ENCODE measurements at regions not wholly inside any gene's neighbourhood (a gene's known extent, or its start where the extent isn't known, plus 50 kb on each side); places are given as distances from the start of the nearest gene placed in this dataset.

DNA sequence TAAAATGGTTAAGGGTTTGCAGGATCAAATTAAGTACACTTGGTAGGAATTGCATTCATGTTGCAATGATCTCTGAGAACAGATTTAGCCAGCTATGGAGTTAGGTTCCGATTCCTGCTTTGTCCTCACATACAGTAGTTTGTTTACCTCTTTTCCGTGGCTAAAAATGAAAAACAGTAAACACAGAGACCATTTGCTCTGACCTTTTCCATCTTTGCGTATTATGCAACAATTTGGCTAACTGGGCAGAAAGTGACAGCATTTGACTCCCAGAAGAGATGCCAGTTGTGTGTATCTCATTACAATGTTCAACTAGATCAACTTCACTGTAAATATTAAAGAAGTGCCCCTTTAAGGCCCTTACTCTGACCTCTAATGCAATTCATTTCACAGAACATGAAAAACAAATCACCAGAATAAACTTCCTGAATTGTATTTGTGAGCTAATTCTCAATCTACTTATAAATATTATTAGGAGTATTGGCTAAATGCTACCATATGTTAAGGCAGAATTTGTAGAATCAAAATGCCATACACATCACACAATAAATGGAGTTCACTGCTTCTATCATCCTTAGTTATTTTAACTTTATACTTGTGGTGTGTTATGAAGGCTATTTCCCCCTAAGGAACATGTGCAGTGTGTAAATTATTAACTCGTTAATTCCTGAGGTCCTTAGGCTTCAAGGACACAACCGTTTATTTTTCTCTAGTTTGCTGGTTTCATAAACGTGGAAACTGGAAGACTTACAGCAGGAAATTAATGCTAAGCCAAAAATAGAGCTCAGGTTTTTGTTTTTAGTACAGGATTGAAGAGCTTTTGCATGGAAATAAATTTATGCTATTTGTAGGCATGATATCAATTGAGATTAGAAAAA is 380.7 kb upstream of the CITED2 start:
- Histone ChIP-seq H3K4me3 (no peak overlapping the region), H3K36me3 (no peaks in the 10 kb centered on the region)

DNA sequence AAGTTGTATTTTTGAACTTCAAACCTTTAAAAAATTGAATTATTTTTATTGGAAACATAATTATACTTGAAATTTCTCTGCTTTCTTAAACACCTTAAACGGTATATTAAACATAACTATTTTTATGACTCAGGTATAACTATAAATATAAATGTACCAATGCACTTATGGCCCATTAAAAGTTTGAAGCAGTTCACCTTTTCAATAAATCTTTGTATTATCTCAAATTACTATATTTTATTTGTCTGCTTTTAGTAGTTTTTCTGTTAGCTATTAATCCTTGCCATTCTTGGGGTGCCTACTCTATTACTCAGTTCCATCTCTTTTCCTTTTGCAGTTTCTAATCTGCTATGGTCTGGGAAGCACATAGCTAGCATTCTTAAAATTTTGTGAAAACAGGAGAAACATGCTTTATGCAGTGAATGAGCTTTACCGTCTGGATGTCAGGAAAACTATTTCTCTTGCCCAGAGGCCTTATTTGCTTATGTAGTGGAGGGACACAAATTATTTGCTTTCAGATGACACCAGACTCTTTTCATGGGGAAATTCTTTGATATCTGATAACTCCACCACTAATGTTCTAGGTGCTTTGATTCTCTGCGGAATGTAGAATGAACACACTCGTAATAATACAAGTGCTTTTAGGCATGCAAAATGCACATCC is 378.9 kb upstream of the CITED2 start:
- Histone ChIP-seq H3K27me3 (no peaks in the 10 kb centered on the region), H3K27ac (no peak overlapping the region), H3K9me3 (no peaks in the 10 kb centered on the region), H3K4me3 (no peak overlapping the region), H3K36me3 (no peaks in the 10 kb centered on the region), H3K4me1 (peaks cover 0 to 14% (median under 1%) of the 10 kb centered on the region in 4 donors)
- DNase-seq = no peak
- TF ChIP-seq, protein P1, sequence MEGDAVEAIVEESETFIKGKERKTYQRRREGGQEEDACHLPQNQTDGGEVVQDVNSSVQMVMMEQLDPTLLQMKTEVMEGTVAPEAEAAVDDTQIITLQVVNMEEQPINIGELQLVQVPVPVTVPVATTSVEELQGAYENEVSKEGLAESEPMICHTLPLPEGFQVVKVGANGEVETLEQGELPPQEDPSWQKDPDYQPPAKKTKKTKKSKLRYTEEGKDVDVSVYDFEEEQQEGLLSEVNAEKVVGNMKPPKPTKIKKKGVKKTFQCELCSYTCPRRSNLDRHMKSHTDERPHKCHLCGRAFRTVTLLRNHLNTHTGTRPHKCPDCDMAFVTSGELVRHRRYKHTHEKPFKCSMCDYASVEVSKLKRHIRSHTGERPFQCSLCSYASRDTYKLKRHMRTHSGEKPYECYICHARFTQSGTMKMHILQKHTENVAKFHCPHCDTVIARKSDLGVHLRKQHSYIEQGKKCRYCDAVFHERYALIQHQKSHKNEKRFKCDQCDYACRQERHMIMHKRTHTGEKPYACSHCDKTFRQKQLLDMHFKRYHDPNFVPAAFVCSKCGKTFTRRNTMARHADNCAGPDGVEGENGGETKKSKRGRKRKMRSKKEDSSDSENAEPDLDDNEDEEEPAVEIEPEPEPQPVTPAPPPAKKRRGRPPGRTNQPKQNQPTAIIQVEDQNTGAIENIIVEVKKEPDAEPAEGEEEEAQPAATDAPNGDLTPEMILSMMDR (IDR thresholded peaks at IDR 0.05) = no peak
- TF ChIP-seq POLR2A (IDR thresholded peaks at IDR 0.05) = no peak

More for the DNA sequence above, 380.7 kb upstream of the CITED2 start:
- Histone ChIP-seq H3K4me1 (peaks cover 0 to 11% (median 0%) of the 10 kb centered on the region in 4 donors), H3K27me3 (no peaks in the 10 kb centered on the region), H3K9me3 (no peaks in the 10 kb centered on the region), H3K27ac (no peak overlapping the region)
- no peak for DNase-seq
- no peak for TF ChIP-seq POLR2A (IDR thresholded peaks at IDR 0.05)

DNA sequence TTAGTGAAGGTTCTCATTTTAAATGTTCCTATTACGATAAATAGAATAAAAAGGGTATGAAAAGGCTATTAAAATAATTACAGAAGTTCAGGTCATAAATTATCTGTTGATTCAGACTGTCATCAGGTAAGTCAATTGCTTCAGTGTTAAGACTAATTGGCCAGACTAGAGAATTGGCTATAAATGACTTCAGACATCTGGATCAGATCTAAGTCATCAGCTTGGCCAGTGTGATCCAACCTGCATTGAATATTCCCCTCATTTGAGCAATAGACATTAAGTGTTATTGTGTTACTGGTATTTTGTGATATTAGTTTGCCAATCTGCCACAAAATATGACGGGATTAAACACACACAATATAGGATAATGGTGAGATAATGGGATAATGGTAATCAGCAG is 377.6 kb upstream of the CITED2 start:
- Histone ChIP-seq H3K27me3 (no peaks in the 10 kb centered on the region), H3K4me3 (no peak overlapping the region), H3K36me3 (no peaks in the 10 kb centered on the region), H3K27ac (no peak overlapping the region), H3K9me3 (no peaks in the 10 kb centered on the region), H3K4me1 (peaks cover 0 to 19% (median 3%) of the 10 kb centered on the region in 4 donors)
- TF ChIP-seq, protein P1 (IDR thresholded peaks at IDR 0.05) = no peak
- no peak for TF ChIP-seq POLR2A (IDR thresholded peaks at IDR 0.05)
- no peak for DNase-seq

DNA sequence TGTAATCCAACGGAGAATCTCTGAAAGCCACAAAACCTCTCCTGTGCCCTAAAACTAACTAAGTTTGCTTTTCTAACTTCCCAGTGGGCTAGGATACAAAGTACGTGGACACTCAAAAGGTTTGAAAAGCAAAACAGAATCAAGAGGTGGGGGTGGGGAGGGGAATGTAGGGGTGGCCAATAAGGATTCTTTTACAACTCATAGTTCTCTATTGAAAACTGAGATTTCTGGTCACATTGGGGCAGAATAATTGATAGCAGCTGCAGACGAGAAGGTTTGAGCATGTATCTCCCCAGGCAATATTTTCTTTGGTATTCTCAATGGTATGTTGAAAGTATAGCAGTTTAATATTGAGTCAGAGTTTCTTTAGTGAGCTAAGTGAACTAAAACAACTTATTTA is 376.7 kb upstream of the CITED2 start:
- no peak overlapping the region for H3K27ac ChIP-seq
- H3K36me3 ChIP-seq = no peaks in the 10 kb centered on the region
- no peaks in the 10 kb centered on the region for H3K9me3 ChIP-seq
- no peak for DNase-seq
- TF ChIP-seq, protein P1 (IDR thresholded peaks at IDR 0.05) = no peak
- no peak for TF ChIP-seq POLR2A (IDR thresholded peaks at IDR 0.05)
- peaks cover 0 to 19% (median 3%) of the 10 kb centered on the region in 4 donors for H3K4me1 ChIP-seq
- no peaks in the 10 kb centered on the region for H3K27me3 ChIP-seq
- H3K4me3 ChIP-seq = no peak overlapping the region

DNA sequence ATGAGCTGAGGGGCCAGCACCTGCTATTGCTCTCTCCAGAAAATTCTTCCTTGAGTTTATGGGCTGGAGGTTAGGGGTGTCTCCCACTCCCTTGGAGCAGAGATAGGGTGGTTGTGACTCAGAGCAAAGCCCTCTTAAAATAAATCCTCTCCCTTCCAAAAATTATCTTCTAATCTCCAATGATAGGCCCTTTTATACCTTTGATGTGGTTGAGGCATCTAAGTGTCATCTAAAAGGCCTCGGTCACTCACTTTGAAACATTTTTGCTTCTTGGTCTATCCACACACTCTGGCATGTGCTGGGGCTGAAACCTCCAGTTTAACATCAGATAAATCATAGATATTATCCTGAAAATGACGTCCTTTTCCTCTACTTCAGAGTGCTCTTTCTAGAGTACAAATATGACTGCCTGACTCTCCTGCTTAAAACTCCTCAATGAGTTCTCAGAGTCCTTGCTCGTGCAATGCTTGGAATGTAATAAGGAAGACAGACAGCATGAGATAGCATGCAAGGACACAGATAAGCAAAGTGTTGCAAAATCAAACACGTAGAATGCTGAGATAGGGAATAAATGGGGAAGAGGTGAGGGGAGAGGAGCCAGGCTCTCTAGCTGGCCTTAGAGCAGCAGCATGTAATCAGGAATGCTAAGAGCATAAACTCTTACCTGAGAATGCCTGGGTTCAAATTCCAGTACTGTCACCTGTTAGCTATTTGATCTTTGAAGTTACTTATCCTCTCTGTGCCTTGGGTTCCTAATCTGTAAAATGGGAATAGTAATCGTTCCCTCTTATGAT is 374.1 kb upstream of the CITED2 start:
- peak in 1 of 2 donors; percentile 30 for TF ChIP-seq POLR2A (IDR thresholded peaks at IDR 0.05)
- TF ChIP-seq, protein P1 (IDR thresholded peaks at IDR 0.05) = no peak
- peak in 1 of 3 donors; percentile 53 for DNase-seq
- Histone ChIP-seq H3K27me3 (no peaks in the 10 kb centered on the region), H3K36me3 (no peaks in the 10 kb centered on the region), H3K4me1 (peaks cover 0 to 13% (median 3%) of the 10 kb centered on the region in 4 donors), H3K4me3 (no peak overlapping the region), H3K9me3 (no peaks in the 10 kb centered on the region), H3K27ac (peak overlapping the region in 3 of 4 donors; percentile 20 to 66 (median 65))

All from Peyer's patch (tissue), 4 donors.